Liver (tissue), 7 donors: ENCODE measurements at regions not wholly inside any gene's neighbourhood (a gene's known extent, or its start where the extent isn't known, plus 50 kb on each side); places are given as distances from the start of the nearest gene placed in this dataset.
A peak's percentile ranks its signal among the peaks of the same experiment; 100 is the strongest.
"Not testable (repeated sequence)": the region's sequence is repeated elsewhere in the genome, so short reads cannot be mapped to it uniquely, and the experiment has no call there.

ENCODE experiments used
- DNase-seq: peaks from one replicate; pipeline ENCODE4 v3.0.0-alpha.2; 2017; ENCODE audit warnings: low spot score
- H3K27ac ChIP-seq, 2 donors: one replicate each; pipeline ENCODE4 v1.7.0; 2013; ENCODE audit warnings: inconsistent platforms in 2 of 2, low read length in 2 of 2, control low read depth in 1 of 2, low read depth in 1 of 2, mild to moderate bottlenecking in 1 of 2
- H3K27me3 ChIP-seq, 4 donors: one replicate each; pipeline versions ENCODE4 v1.6.1 to v1.7.0; 2013; ENCODE audit warnings: low read length in 3 of 4, inconsistent platforms in 1 of 4, mild to moderate bottlenecking in 1 of 4, moderate library complexity in 1 of 4; ENCODE audit not compliant: control insufficient read depth in 4 of 4, insufficient read depth in 4 of 4
- H3K36me3 ChIP-seq, 4 donors: one replicate each; pipeline versions ENCODE4 v1.6.1 to v1.7.0; 2013; ENCODE audit warnings: low read length in 3 of 4, mild to moderate bottlenecking in 3 of 4, low read depth in 1 of 4, moderate library complexity in 1 of 4; ENCODE audit not compliant: control insufficient read depth in 4 of 4, insufficient read depth in 3 of 4
- H3K4me1 ChIP-seq, 4 donors: one replicate each; pipeline versions ENCODE4 v1.6.1 to v1.7.0; 2013; ENCODE audit warnings: low read length in 3 of 4, mild to moderate bottlenecking in 3 of 4, moderate library complexity in 1 of 4; ENCODE audit not compliant: control insufficient read depth in 4 of 4, insufficient read depth in 4 of 4
- H3K4me3 ChIP-seq, 3 donors: one replicate each; pipeline versions ENCODE4 v1.6.1 to v1.7.0; 2013; ENCODE audit warnings: low read length in 3 of 3, control low read depth in 1 of 3, low read depth in 1 of 3, mild to moderate bottlenecking in 1 of 3
- H3K9ac ChIP-seq, 2 donors: one replicate each; pipeline ENCODE4 v1.7.0; 2013; ENCODE audit warnings: low read length in 2 of 2, mild to moderate bottlenecking in 2 of 2, moderate library complexity in 2 of 2, control low read depth in 1 of 2, low read depth in 1 of 2
- H3K9me3 ChIP-seq, 4 donors: one replicate each; pipeline versions ENCODE4 v1.6.1 to v1.7.0; 2013; ENCODE audit warnings: low read length in 3 of 4; ENCODE audit not compliant: control insufficient read depth in 4 of 4
- FOXA1 ChIP-seq: IDR thresholded peaks from 2 replicates; pipeline ENCODE4 v1.6.1; 2016; ENCODE audit warnings: antibody characterized with exemption
- FOXA2 ChIP-seq: IDR thresholded peaks from 2 replicates; pipeline ENCODE4 v1.6.1; 2016; ENCODE audit warnings: antibody characterized with exemption
- GABPA ChIP-seq, 2 donors: IDR thresholded peaks in 1 of 2; conservative IDR thresholded peaks in 1 of 2; 2 replicates each; pipeline ENCODE4 v1.6.1; 2016; ENCODE audit warnings: antibody characterized with exemption in 2 of 2, mild to moderate bottlenecking in 1 of 2, moderate library complexity in 1 of 2
- HNF4A ChIP-seq, 2 donors: conservative IDR thresholded peaks; 2 replicates each; pipeline ENCODE4 v1.6.1; 2016; ENCODE audit warnings: antibody characterized with exemption in 2 of 2, mild to moderate bottlenecking in 2 of 2
- HNF4G ChIP-seq: IDR thresholded peaks from 2 replicates; pipeline ENCODE4 v1.6.1; 2016; ENCODE audit warnings: antibody characterized with exemption
- JUND ChIP-seq, 2 donors: IDR thresholded peaks; 2 replicates each; pipeline ENCODE4 v1.6.1; 2016; ENCODE audit warnings: antibody characterized with exemption in 2 of 2
- RAD21 ChIP-seq, 2 donors: IDR thresholded peaks; 2 replicates each; pipeline ENCODE4 v1.6.1; 2016; ENCODE audit warnings: antibody characterized with exemption in 2 of 2, mild to moderate bottlenecking in 2 of 2
- SP1 ChIP-seq: IDR thresholded peaks from 2 replicates; pipeline ENCODE4 v1.6.1; 2018; ENCODE audit warnings: antibody characterized with exemption, mild to moderate bottlenecking
- YY1 ChIP-seq: IDR thresholded peaks from 2 replicates; pipeline ENCODE4 v1.6.1; 2016; ENCODE audit warnings: antibody characterized with exemption, mild to moderate bottlenecking
- WGBS: extraction: QIAGEN DNeasy Blood & Tissue Kit; methylation state at CpG from one replicate; pipeline ENCODE4 v1.1.7; 2013; 5-methylcytosine and 5-hydroxymethylcytosine counted together
- TF ChIP-seq, protein P1 (sequence below): IDR thresholded peaks from 2 replicates; pipeline ENCODE4 v1.6.1; 2016; ENCODE audit warnings: antibody characterized with exemption
- TF ChIP-seq, protein P2 (sequence below): IDR thresholded peaks from 2 replicates; pipeline ENCODE4 v1.6.1; 2016; ENCODE audit warnings: antibody characterized with exemption, mild to moderate bottlenecking
- donor health status: healthy.
- donor health status: healthy.
- donor health status: healthy.
- donor health status: healthy.

DNA sequence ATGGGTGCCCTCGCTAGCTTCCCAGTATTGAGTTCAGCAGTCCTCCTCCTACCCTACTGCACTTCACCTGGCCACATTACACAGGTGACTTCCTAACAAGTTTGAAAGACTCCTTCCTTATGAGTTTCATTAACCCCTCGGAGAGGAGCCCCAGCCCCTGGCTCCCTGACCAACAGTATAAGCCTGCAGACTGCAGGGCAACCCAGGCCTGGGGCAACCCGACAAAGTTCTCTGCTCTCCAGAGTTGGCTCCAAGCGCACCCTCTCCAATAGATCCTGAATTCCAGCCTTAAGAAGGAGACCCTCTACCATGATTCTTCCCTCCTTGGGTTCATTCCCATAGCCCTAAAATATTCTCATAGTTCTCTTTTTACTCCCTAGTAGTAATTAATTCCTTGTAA, 1162.8 kb upstream of the TMEFF2 start:
- Histone ChIP-seq H3K27me3 (no peaks in the 10 kb centered on the region), H3K4me3 (no peak overlapping the region), H3K9ac (no peak overlapping the region), H3K4me1 (no peaks in the 10 kb centered on the region), H3K36me3 (no peaks in the 10 kb centered on the region), H3K9me3 (no peaks in the 10 kb centered on the region), H3K27ac (no peak overlapping the region)
- DNase-seq: no peak
- TF ChIP-seq, protein P1, sequence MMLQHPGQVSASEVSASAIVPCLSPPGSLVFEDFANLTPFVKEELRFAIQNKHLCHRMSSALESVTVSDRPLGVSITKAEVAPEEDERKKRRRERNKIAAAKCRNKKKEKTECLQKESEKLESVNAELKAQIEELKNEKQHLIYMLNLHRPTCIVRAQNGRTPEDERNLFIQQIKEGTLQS: no peak
- TF ChIP-seq GABPA (IDR thresholded peaks at IDR 0.05 in 1 of 2, conservative IDR thresholded peaks at IDR 0.05 in 1 of 2): no peak
- whole genome bisulfite sequencing: 98% methylated on average over 4 of the region's 4 CpGs

DNA sequence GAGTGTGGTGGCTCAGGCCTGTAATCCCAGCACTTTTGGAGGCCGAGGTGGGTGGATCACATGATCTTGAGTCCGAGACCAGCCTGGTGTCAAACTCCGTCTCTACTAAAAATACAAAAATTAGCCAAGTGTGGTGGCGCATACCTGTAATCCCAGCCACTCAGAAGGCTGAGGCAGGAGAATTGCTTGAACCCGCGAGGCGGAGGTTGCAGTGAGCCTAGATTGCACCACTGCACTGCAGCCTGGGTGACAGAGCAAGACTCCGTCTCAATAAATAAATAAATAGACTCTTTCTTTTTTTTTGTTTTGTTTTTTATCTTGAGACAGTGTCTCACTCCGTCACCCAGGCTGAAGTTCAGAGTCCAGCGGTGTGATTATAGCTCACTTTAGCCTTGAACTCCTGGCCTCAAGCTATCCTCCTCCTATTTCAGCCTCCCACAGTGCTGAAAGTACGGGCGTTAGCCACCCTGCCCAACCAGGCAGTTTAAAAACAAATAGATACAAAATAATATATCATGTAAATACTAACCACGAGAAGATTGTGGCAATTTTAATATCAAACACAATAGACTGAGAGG, 1158.0 kb upstream of the TMEFF2 start:
- H3K9ac ChIP-seq, DNase-seq, H3K9me3 ChIP-seq, H3K4me3 ChIP-seq, H3K27me3 ChIP-seq, H3K36me3 ChIP-seq, H3K27ac ChIP-seq, H3K4me1 ChIP-seq: not testable (repeated sequence)
- WGBS: 87% methylated on average over 13 of the region's 13 CpGs
- peak in 1 of 2 donors; percentile 13 for TF ChIP-seq HNF4A (conservative IDR thresholded peaks at IDR 0.05)

DNA sequence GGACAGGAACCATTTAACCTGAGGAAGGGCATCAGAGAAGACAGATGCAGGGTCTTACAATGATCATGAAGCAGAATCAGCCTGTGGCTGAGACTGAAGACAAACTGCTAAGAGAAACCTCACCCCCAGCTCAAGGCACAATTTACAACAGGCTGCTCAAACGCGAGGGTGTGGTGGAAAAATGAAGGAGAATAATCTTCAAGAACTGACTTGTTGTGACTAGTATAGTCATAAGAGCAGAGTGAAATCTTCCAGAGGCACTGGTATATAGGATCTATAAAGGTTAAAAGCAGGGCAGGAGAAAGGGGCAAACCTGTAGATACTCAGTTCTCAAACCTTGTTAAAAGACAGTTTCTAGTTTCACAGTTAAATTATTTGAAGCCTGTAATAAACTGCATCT, 1155.8 kb upstream of the TMEFF2 start:
- no peak for TF ChIP-seq YY1

DNA sequence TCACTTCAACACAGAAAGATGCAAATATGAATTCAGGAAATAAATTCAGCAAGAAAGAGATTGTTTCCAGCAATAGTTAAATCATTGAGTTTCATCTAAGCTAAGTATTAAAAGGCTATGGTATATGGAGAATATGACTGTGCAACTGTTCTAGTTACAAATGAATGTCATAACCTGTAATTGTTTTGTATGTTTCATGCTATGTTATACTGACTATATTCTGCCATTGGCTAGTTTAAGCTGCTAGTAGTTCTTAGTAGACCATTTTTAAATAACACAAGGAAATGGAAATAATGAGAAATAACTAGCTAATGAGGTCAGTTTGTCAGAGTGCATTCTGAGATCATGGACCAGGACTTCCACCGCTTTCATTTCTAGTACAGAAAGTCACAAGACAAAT, 1154.9 kb upstream of the TMEFF2 start:
- Histone ChIP-seq H3K9ac (no peak overlapping the region), H3K36me3 (no peaks in the 10 kb centered on the region), H3K4me1 (peaks cover 0 to 6% (median 2%) of the 10 kb centered on the region in 4 donors), H3K27ac (no peak overlapping the region), H3K9me3 (no peaks in the 10 kb centered on the region), H3K4me3 (no peak overlapping the region), H3K27me3 (no peaks in the 10 kb centered on the region)
- TF ChIP-seq GABPA (IDR thresholded peaks at IDR 0.05 in 1 of 2, conservative IDR thresholded peaks at IDR 0.05 in 1 of 2) (no peak), RAD21 (IDR thresholded peaks at IDR 0.05) (no peak), JUND (IDR thresholded peaks at IDR 0.05) (no peak)
- TF ChIP-seq, protein P1: no peak
- WGBS: 96% methylated on average over 1 of the region's 1 CpG
- DNase-seq: no peak

More for the DNA sequence above, 1155.8 kb upstream of the TMEFF2 start:
- Histone ChIP-seq H3K27me3 (no peaks in the 10 kb centered on the region), H3K9ac (no peak overlapping the region), H3K27ac (no peak overlapping the region), H3K4me3 (no peak overlapping the region), H3K36me3 (no peaks in the 10 kb centered on the region), H3K4me1 (peaks cover 0 to 6% (median 2%) of the 10 kb centered on the region in 4 donors), H3K9me3 (no peaks in the 10 kb centered on the region)
- WGBS: 92% methylated on average over 2 of the region's 2 CpGs
- no peak for DNase-seq

DNA sequence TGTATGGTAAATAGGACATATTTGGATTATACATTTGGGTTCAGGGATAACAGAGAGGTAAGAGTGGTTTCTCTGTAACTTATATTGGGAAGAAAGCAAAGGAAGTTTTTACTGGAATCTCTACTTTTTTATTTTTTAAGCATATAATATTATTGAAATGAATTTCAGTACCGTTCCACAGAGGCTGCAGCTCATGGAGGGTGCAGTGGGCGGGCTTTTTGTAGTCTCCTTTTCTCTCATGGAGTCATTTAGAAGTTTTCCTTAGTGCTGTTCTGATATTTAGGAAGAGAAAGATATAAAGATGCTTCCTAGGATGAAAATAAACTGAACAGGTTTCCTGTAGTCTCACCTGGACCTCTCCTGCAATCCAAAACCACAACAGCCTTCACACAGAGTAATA, 1153.3 kb upstream of the TMEFF2 start:
- DNase-seq: no peak
- Histone ChIP-seq H3K9me3 (no peaks in the 10 kb centered on the region), H3K27ac (peak overlapping the region in 1 of 2 donors; percentile 50), H3K4me3 (peak overlapping the region; percentile 55 to 79 (median 64)), H3K27me3 (no peaks in the 10 kb centered on the region), H3K9ac (peak overlapping the region; percentile 27 to 43), H3K36me3 (no peaks in the 10 kb centered on the region), H3K4me1 (peaks cover 0 to 6% (median 2%) of the 10 kb centered on the region in 4 donors)
- no peak for TF ChIP-seq SP1
- TF ChIP-seq GABPA (IDR thresholded peaks at IDR 0.05 in 1 of 2, conservative IDR thresholded peaks at IDR 0.05 in 1 of 2): no peak
- no peak for TF ChIP-seq HNF4G
- no peak for TF ChIP-seq FOXA1
- TF ChIP-seq, protein P2, sequence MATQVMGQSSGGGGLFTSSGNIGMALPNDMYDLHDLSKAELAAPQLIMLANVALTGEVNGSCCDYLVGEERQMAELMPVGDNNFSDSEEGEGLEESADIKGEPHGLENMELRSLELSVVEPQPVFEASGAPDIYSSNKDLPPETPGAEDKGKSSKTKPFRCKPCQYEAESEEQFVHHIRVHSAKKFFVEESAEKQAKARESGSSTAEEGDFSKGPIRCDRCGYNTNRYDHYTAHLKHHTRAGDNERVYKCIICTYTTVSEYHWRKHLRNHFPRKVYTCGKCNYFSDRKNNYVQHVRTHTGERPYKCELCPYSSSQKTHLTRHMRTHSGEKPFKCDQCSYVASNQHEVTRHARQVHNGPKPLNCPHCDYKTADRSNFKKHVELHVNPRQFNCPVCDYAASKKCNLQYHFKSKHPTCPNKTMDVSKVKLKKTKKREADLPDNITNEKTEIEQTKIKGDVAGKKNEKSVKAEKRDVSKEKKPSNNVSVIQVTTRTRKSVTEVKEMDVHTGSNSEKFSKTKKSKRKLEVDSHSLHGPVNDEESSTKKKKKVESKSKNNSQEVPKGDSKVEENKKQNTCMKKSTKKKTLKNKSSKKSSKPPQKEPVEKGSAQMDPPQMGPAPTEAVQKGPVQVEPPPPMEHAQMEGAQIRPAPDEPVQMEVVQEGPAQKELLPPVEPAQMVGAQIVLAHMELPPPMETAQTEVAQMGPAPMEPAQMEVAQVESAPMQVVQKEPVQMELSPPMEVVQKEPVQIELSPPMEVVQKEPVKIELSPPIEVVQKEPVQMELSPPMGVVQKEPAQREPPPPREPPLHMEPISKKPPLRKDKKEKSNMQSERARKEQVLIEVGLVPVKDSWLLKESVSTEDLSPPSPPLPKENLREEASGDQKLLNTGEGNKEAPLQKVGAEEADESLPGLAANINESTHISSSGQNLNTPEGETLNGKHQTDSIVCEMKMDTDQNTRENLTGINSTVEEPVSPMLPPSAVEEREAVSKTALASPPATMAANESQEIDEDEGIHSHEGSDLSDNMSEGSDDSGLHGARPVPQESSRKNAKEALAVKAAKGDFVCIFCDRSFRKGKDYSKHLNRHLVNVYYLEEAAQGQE: no peak
- no peak for TF ChIP-seq FOXA2
- no peak for TF ChIP-seq HNF4A (conservative IDR thresholded peaks at IDR 0.05)
- WGBS: 86% methylated on average over 2 of the region's 2 CpGs
